Breast epithelium (tissue), 3 donors: ENCODE measurements at regions not wholly inside any gene's neighbourhood (a gene's known extent, or its start where the extent isn't known, plus 50 kb on each side); places are given as distances from the start of the nearest gene placed in this dataset.

ENCODE experiments used
- POLR2A ChIP-seq: fragments of 450-650 bp; IDR thresholded peaks from one replicate; pipeline ENCODE4 v1.6.1; 2016; ENCODE audit warnings: antibody characterized with exemption, mild to moderate bottlenecking, moderate library complexity
- POLR2AphosphoS5 ChIP-seq, 3 donors: sonication (generic); formaldehyde crosslinking; IDR thresholded peaks; one replicate each; pipeline ENCODE4 v1.6.1; 2017; ENCODE audit warnings: antibody characterized with exemption in 3 of 3
- TF ChIP-seq, protein P1 (sequence below), 3 donors: fragments of 450-650 bp; IDR thresholded peaks; one replicate each; pipeline ENCODE4 v1.5.1; 2016 to 2017; ENCODE audit warnings: antibody characterized with exemption in 3 of 3, mild to moderate bottlenecking in 3 of 3, moderate library complexity in 3 of 3

DNA sequence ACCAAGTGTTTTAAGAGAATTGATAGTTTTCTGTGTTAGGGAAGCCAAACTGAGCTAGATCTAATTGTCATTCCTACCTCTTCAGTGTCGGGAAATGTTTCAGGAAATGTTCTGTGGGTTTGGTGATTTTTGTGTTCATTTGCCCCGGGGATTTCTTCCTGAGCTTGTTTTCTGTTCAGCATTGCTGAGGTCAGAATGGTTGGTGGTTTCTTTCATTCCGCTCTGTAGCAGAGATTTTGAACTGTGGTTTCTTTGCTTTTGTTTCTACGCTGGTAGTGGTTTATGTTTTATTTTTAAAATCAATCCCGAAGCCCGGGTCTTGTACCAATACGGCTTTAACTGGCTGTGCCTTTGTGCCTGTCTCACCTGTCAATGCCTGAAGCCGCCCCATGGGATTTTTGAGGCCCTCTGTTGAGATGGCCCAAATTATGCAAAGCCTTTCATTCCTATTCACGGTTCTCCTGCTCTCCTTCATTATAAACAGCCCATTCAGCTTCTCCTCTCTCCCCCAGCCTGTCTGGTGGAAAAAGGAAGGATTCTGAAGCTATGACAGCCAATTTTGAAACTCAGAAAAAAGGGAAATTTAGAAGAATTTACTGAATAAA is 417.2 kb upstream of the KAZN start:
- TF ChIP-seq, protein P1, sequence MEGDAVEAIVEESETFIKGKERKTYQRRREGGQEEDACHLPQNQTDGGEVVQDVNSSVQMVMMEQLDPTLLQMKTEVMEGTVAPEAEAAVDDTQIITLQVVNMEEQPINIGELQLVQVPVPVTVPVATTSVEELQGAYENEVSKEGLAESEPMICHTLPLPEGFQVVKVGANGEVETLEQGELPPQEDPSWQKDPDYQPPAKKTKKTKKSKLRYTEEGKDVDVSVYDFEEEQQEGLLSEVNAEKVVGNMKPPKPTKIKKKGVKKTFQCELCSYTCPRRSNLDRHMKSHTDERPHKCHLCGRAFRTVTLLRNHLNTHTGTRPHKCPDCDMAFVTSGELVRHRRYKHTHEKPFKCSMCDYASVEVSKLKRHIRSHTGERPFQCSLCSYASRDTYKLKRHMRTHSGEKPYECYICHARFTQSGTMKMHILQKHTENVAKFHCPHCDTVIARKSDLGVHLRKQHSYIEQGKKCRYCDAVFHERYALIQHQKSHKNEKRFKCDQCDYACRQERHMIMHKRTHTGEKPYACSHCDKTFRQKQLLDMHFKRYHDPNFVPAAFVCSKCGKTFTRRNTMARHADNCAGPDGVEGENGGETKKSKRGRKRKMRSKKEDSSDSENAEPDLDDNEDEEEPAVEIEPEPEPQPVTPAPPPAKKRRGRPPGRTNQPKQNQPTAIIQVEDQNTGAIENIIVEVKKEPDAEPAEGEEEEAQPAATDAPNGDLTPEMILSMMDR (IDR thresholded peaks at IDR 0.05), result no peak
- TF ChIP-seq POLR2A (no peak), POLR2AphosphoS5 (IDR thresholded peaks at IDR 0.05) (no peak)
